Naive thymus-derived CD4-positive, alpha-beta T cell (primary cell): ENCODE measurements at regions not wholly inside any gene's neighbourhood (a gene's known extent, or its start where the extent isn't known, plus 50 kb on each side); places are given as distances from the start of the nearest gene placed in this dataset.

Experiments
- ATAC-seq: fragments of 150-1000 bp; cut with Tn5 transposase; 2 replicates; pipeline ENCODE4 v1.10.0; 2021; ENCODE audit warnings: mild to moderate bottlenecking, moderate library complexity
- CTCF ChIA-PET: fragments of 350-600 bp; sonication (Branson Sonifier 250); formaldehyde crosslinking; loops from one replicate; lab custom pipeline; 2021; ENCODE audit warnings: antibody characterized with exemption; lab: Charles Lee
- POLR2A ChIA-PET: fragments of 350-600 bp; sonication (Branson Sonifier 250); formaldehyde crosslinking; loops from one replicate; lab custom pipeline; 2021; ENCODE audit warnings: antibody characterized with exemption, inconsistent platforms; lab: Charles Lee
- DNase-seq, 9 donors: peaks; one replicate each; pipeline versions ENCODE4 v3.0.0 to v3.0.0-alpha.2; 2020 to 2022; ENCODE audit warnings: mixed read lengths in 1 of 9
- H3K27ac ChIP-seq: one replicate; pipeline ENCODE4 v1.7.0; 2013; ENCODE audit warnings: mild to moderate bottlenecking, low read depth, low read length, moderate library complexity
- H3K27me3 ChIP-seq, 2 donors: one replicate each; pipeline ENCODE4 v1.7.0; 2013; ENCODE audit warnings: low read length in 2 of 2, mild to moderate bottlenecking in 2 of 2, moderate library complexity in 2 of 2; ENCODE audit not compliant: control insufficient read depth in 2 of 2, insufficient read depth in 2 of 2
- H3K36me3 ChIP-seq, 3 experiments: 1 replicate in 2 of 3; 2 replicates in 1 of 3; pipeline ENCODE4 v1.7.0; 2013; ENCODE audit warnings: low read length in 3 of 3, mild to moderate bottlenecking in 3 of 3, moderate library complexity in 1 of 3; ENCODE audit not compliant: insufficient read depth in 3 of 3, control insufficient read depth in 2 of 3
- H3K4me1 ChIP-seq, 2 donors: one replicate each; pipeline ENCODE4 v1.7.0; 2013; ENCODE audit warnings: low read length in 2 of 2, mild to moderate bottlenecking in 2 of 2, moderate library complexity in 1 of 2; ENCODE audit not compliant: control insufficient read depth in 2 of 2, insufficient read depth in 2 of 2
- H3K4me3 ChIP-seq: 2 replicates; pipeline ENCODE4 v1.7.0; 2013; ENCODE audit warnings: mild to moderate bottlenecking, low read length
- H3K9me3 ChIP-seq, 3 experiments: 1 replicate in 2 of 3; 2 replicates in 1 of 3; pipeline ENCODE4 v1.7.0; 2013; ENCODE audit warnings: low read length in 3 of 3; ENCODE audit not compliant: control insufficient read depth in 2 of 3
- H3K27ac Mint-ChIP-seq, 9 donors: one replicate each; pipeline ENCODE4 v1.8.0; 2020 to 2022; ENCODE audit warnings: mixed read lengths in 9 of 9, mild to moderate bottlenecking in 8 of 9, moderate library complexity in 5 of 9, inconsistent platforms in 2 of 9
- H3K27me3 Mint-ChIP-seq, 5 donors: one replicate each; pipeline ENCODE4 v1.8.0; 2021 to 2022; ENCODE audit warnings: mixed read lengths in 5 of 5, mild to moderate bottlenecking in 1 of 5
- H3K36me3 Mint-ChIP-seq, 5 donors: one replicate each; pipeline ENCODE4 v1.8.0; 2020 to 2022; ENCODE audit warnings: mixed read lengths in 5 of 5, mild to moderate bottlenecking in 3 of 5, inconsistent platforms in 1 of 5
- H3K4me1 Mint-ChIP-seq, 7 donors: one replicate each; pipeline ENCODE4 v1.8.0; 2020 to 2022; ENCODE audit warnings: mixed read lengths in 7 of 7, mild to moderate bottlenecking in 3 of 7, inconsistent platforms in 1 of 7
- H3K4me3 Mint-ChIP-seq, 10 donors: one replicate each; pipeline ENCODE4 v1.8.0; 2020 to 2022; ENCODE audit warnings: mild to moderate bottlenecking in 10 of 10, mixed read lengths in 10 of 10, moderate library complexity in 6 of 10, inconsistent platforms in 2 of 10
- H3K9me3 Mint-ChIP-seq, 11 donors: one replicate each; pipeline ENCODE4 v1.8.0; 2020 to 2022; ENCODE audit warnings: mixed read lengths in 11 of 11, mild to moderate bottlenecking in 4 of 11, inconsistent platforms in 1 of 11, moderate library complexity in 1 of 11
- intact Hi-C, 2 donors: fragments of 100-400 bp; cut with micrococcal nuclease; formaldehyde crosslinking; loops; one replicate each; pipeline ENCODE4 v1.15.1; 2023

- Histone ChIP-seq H3K36me3 (no peaks in the 10 kb centered on the region), H3K4me3 (no peak overlapping the region), H3K27ac (no peak overlapping the region), H3K4me1 (no peaks in the 10 kb centered on the region), H3K9me3 (no peaks in the 10 kb centered on the region), H3K27me3 (no peaks in the 10 kb centered on the region)
- ChIA-PET CTCF (no interaction called here), POLR2A (no interaction called here)
- intact Hi-C loops, result no loop called here
- no peaks in the 10 kb centered on the region for H3K9me3 Mint-ChIP-seq
- peak overlapping the region in 2 of 10 donors; percentile 14 to 51 for H3K4me3 Mint-ChIP-seq
- H3K27me3 Mint-ChIP-seq, result peaks cover 4 to 30% (median 13%) of the 10 kb centered on the region in 5 donors
- H3K4me1 Mint-ChIP-seq, result peaks cover 0 to 8% (median 4%) of the 10 kb centered on the region in 7 donors
- no peak overlapping the region for H3K27ac Mint-ChIP-seq
- DNase-seq (no peak), ATAC-seq (no peak)
- no peaks in the 10 kb centered on the region for H3K36me3 Mint-ChIP-seq
Observed at GRCh38 chr20:62561182-62561581, 81.1 kb upstream of the SLCO4A1 start.

GRCh38 chr20:62561948-62562347, 80.4 kb upstream of the SLCO4A1 start:
- no peak for ATAC-seq
- H3K36me3 Mint-ChIP-seq, result no peaks in the 10 kb centered on the region
- POLR2A ChIA-PET, result no interaction called here
- peaks cover 4 to 27% (median 13%) of the 10 kb centered on the region in 5 donors for H3K27me3 Mint-ChIP-seq
- H3K27me3 ChIP-seq, result no peaks in the 10 kb centered on the region
- H3K27ac Mint-ChIP-seq, result no peak overlapping the region
- no peak overlapping the region for H3K27ac ChIP-seq
- no peak for DNase-seq
- H3K9me3 ChIP-seq, result no peaks in the 10 kb centered on the region
- intact Hi-C loops, result no loop called here
- CTCF ChIA-PET, result no interaction called here
- H3K9me3 Mint-ChIP-seq, result no peaks in the 10 kb centered on the region
- H3K4me1 Mint-ChIP-seq, result peaks cover 0 to 8% (median 4%) of the 10 kb centered on the region in 7 donors
- H3K36me3 ChIP-seq, result no peaks in the 10 kb centered on the region
- H3K4me1 ChIP-seq, result no peaks in the 10 kb centered on the region
- no peak overlapping the region for H3K4me3 ChIP-seq
- H3K4me3 Mint-ChIP-seq, result no peak overlapping the region

GRCh38 chr20:62562831-62563230, 79.5 kb upstream of the SLCO4A1 start:
- ChIA-PET POLR2A (no interaction called here), CTCF (interaction anchor here (1.1 kb wide), 1 partner anchor 63 kb away, joined by 6 read pairs; no protein-coding TSS in a partner anchor)
- no peaks in the 10 kb centered on the region for H3K9me3 ChIP-seq
- DNase-seq (no peak), ATAC-seq (no peak)
- no peaks in the 10 kb centered on the region for H3K27me3 ChIP-seq
- H3K9me3 Mint-ChIP-seq, result no peaks in the 10 kb centered on the region
- H3K4me3 ChIP-seq, result no peak overlapping the region
- H3K36me3 Mint-ChIP-seq, result no peaks in the 10 kb centered on the region
- intact Hi-C loops, result no loop called here
- peaks cover 0 to 8% (median 4%) of the 10 kb centered on the region in 7 donors for H3K4me1 Mint-ChIP-seq
- H3K27me3 Mint-ChIP-seq, result peaks cover 4 to 34% (median 13%) of the 10 kb centered on the region in 5 donors
- no peak overlapping the region for H3K4me3 Mint-ChIP-seq
- H3K4me1 ChIP-seq, result no peaks in the 10 kb centered on the region
- H3K27ac Mint-ChIP-seq, result no peak overlapping the region
- H3K36me3 ChIP-seq, result no peaks in the 10 kb centered on the region
- no peak overlapping the region for H3K27ac ChIP-seq

GRCh38 chr20:62563561-62563960, 78.7 kb upstream of the SLCO4A1 start:
- no peak overlapping the region for H3K4me3 Mint-ChIP-seq
- H3K9me3 Mint-ChIP-seq, result no peaks in the 10 kb centered on the region
- Histone ChIP-seq H3K4me3 (no peak overlapping the region), H3K9me3 (no peaks in the 10 kb centered on the region), H3K4me1 (no peaks in the 10 kb centered on the region), H3K27me3 (no peaks in the 10 kb centered on the region), H3K36me3 (no peaks in the 10 kb centered on the region), H3K27ac (no peak overlapping the region)
- DNase-seq, result no peak
- peaks cover 4 to 31% (median 13%) of the 10 kb centered on the region in 5 donors for H3K27me3 Mint-ChIP-seq
- ATAC-seq, result no peak
- intact Hi-C loops, result no loop called here
- ChIA-PET CTCF (interaction anchor here (1.1 kb wide), 1 partner anchor 64 kb away, joined by 6 read pairs; no protein-coding TSS in a partner anchor), POLR2A (no interaction called here)
- H3K27ac Mint-ChIP-seq, result no peak overlapping the region
- H3K4me1 Mint-ChIP-seq, result peaks cover 0 to 8% (median 4%) of the 10 kb centered on the region in 7 donors
- no peaks in the 10 kb centered on the region for H3K36me3 Mint-ChIP-seq

- no peak for DNase-seq
- Histone ChIP-seq H3K4me3 (no peak overlapping the region), H3K9me3 (no peaks in the 10 kb centered on the region), H3K4me1 (no peaks in the 10 kb centered on the region), H3K27me3 (no peaks in the 10 kb centered on the region), H3K36me3 (no peaks in the 10 kb centered on the region), H3K27ac (no peak overlapping the region)
- ATAC-seq, result no peak
- POLR2A ChIA-PET, result no interaction called here
- Mint-ChIP-seq H3K36me3 (no peaks in the 10 kb centered on the region), H3K4me3 (no peak overlapping the region), H3K27me3 (peaks cover 4 to 39% (median 13%) of the 10 kb centered on the region in 5 donors), H3K27ac (no peak overlapping the region), H3K9me3 (peaks cover 0 to 1% (median 0%) of the 10 kb centered on the region in 11 donors), H3K4me1 (peaks cover 0 to 8% (median 4%) of the 10 kb centered on the region in 7 donors)
- CTCF ChIA-PET, result no interaction called here
- intact Hi-C loops, result no loop called here
Observed at GRCh38 chr20:62564456-62565245, 77.7 kb upstream of the SLCO4A1 start.

GRCh38 chr20:62566266-62566665, 76.0 kb upstream of the SLCO4A1 start:
- no peak overlapping the region for H3K27ac ChIP-seq
- intact Hi-C loops, result no loop called here
- H3K36me3 Mint-ChIP-seq, result no peaks in the 10 kb centered on the region
- H3K4me1 Mint-ChIP-seq, result peaks cover 0 to 7% (median 5%) of the 10 kb centered on the region in 7 donors
- ChIA-PET POLR2A (no interaction called here), CTCF (no interaction called here)
- no peaks in the 10 kb centered on the region for H3K9me3 ChIP-seq
- ATAC-seq (no peak), DNase-seq (no peak)
- no peak overlapping the region for H3K4me3 ChIP-seq
- H3K9me3 Mint-ChIP-seq, result peaks cover 0 to 3% (median 0%) of the 10 kb centered on the region in 11 donors
- peaks cover 4 to 36% (median 11%) of the 10 kb centered on the region in 5 donors for H3K27me3 Mint-ChIP-seq
- no peaks in the 10 kb centered on the region for H3K4me1 ChIP-seq
- H3K4me3 Mint-ChIP-seq, result no peak overlapping the region
- H3K27ac Mint-ChIP-seq, result no peak overlapping the region
- no peaks in the 10 kb centered on the region for H3K27me3 ChIP-seq
- H3K36me3 ChIP-seq, result no peaks in the 10 kb centered on the region

GRCh38 chr20:62566771-62567170, 75.5 kb upstream of the SLCO4A1 start:
- Histone ChIP-seq H3K4me1 (no peaks in the 10 kb centered on the region), H3K27me3 (no peaks in the 10 kb centered on the region), H3K4me3 (no peak overlapping the region), H3K27ac (no peak overlapping the region), H3K36me3 (no peaks in the 10 kb centered on the region), H3K9me3 (no peaks in the 10 kb centered on the region)
- intact Hi-C loops, result no loop called here
- POLR2A ChIA-PET, result no interaction called here
- Mint-ChIP-seq H3K36me3 (no peaks in the 10 kb centered on the region), H3K4me3 (no peak overlapping the region), H3K9me3 (peaks cover 0 to 4% (median 0%) of the 10 kb centered on the region in 11 donors), H3K27ac (no peak overlapping the region), H3K4me1 (peaks cover 0 to 4% (median 3%) of the 10 kb centered on the region in 7 donors), H3K27me3 (peaks cover 0 to 31% (median 6%) of the 10 kb centered on the region in 5 donors)
- no peak for ATAC-seq
- no peak for DNase-seq
- CTCF ChIA-PET, result no interaction called here
